Activated T-helper 2 cell treated with anti-CD3 and anti-CD28 coated beads, Interferon-gamma antibody, Interleukin-2, Interleukin-4, amounts not matched to agents 10 μg/mL and 5 μg/mL and 100 μg/mL, durations not matched to agents 14 hours and 24 hours and 36 hours (primary cell): ENCODE measurements at regions not wholly inside any gene's neighbourhood (a gene's known extent, or its start where the extent isn't known, plus 50 kb on each side); places are given as distances from the start of the nearest gene placed in this dataset.

Experiments
- DNase-seq: peaks from one replicate; pipeline ENCODE4 v3.0.0; 2021; ENCODE audit warnings: low spot score
- H3K27ac Mint-ChIP-seq: one replicate; pipeline ENCODE4 v1.8.0; 2021; ENCODE audit warnings: mixed read lengths
- H3K27me3 Mint-ChIP-seq: one replicate; pipeline ENCODE4 v1.8.0; 2021; ENCODE audit warnings: low read depth, mixed read lengths
- H3K36me3 Mint-ChIP-seq: one replicate; pipeline ENCODE4 v1.8.0; 2021; ENCODE audit warnings: low read depth, mixed read lengths
- H3K4me1 Mint-ChIP-seq: one replicate; pipeline ENCODE4 v1.8.0; 2021; ENCODE audit warnings: low read depth, mixed read lengths
- H3K4me3 Mint-ChIP-seq: one replicate; pipeline ENCODE4 v1.8.0; 2021; ENCODE audit warnings: low read depth, mild to moderate bottlenecking, moderate library complexity, mixed read lengths
- H3K9me3 Mint-ChIP-seq: one replicate; pipeline ENCODE4 v1.8.0; 2021; ENCODE audit warnings: mixed read lengths
- intact Hi-C: fragments of 100-400 bp; cut with micrococcal nuclease; formaldehyde crosslinking; loops from one replicate; pipeline ENCODE4 v1.15.1; 2023

- no peaks in the 10 kb centered on the region for H3K27me3 Mint-ChIP-seq
- no peak for DNase-seq
- peaks cover 11% of the 10 kb centered on the region for H3K9me3 Mint-ChIP-seq
- H3K36me3 Mint-ChIP-seq, result no peaks in the 10 kb centered on the region
- intact Hi-C loops, result no loop called here
- no peak overlapping the region for H3K4me3 Mint-ChIP-seq
- no peak overlapping the region for H3K27ac Mint-ChIP-seq
- no peaks in the 10 kb centered on the region for H3K4me1 Mint-ChIP-seq
These were observed 264.4 kb downstream of the HTR1A start for GRCh38 chr5:63697811-63698210.

- Mint-ChIP-seq H3K27me3 (no peaks in the 10 kb centered on the region), H3K9me3 (peaks cover 20% of the 10 kb centered on the region), H3K4me1 (no peaks in the 10 kb centered on the region), H3K36me3 (no peaks in the 10 kb centered on the region), H3K27ac (no peak overlapping the region), H3K4me3 (no peak overlapping the region)
- intact Hi-C loops, result no loop called here
- DNase-seq, result no peak
These were observed 271.7 kb downstream of the HTR1A start for GRCh38 chr5:63690546-63690945.

- no peak overlapping the region for H3K27ac Mint-ChIP-seq
- H3K27me3 Mint-ChIP-seq, result no peaks in the 10 kb centered on the region
- intact Hi-C loops, result no loop called here
- no peak for DNase-seq
- H3K4me1 Mint-ChIP-seq, result no peaks in the 10 kb centered on the region
- peaks cover 15% of the 10 kb centered on the region for H3K9me3 Mint-ChIP-seq
- no peak overlapping the region for H3K4me3 Mint-ChIP-seq
- H3K36me3 Mint-ChIP-seq, result no peaks in the 10 kb centered on the region
These were observed 274.3 kb downstream of the HTR1A start for GRCh38 chr5:63687854-63688516.

GRCh38 chr5:63686938-63687337, 275.3 kb downstream of the HTR1A start:
- Mint-ChIP-seq H3K36me3 (no peaks in the 10 kb centered on the region), H3K4me1 (no peaks in the 10 kb centered on the region), H3K9me3 (peaks cover 4% of the 10 kb centered on the region), H3K27ac (no peak overlapping the region), H3K4me3 (no peak overlapping the region), H3K27me3 (no peaks in the 10 kb centered on the region)
- intact Hi-C loops, result no loop called here
- DNase-seq, result no peak

- H3K27ac Mint-ChIP-seq, result no peak overlapping the region
- no peaks in the 10 kb centered on the region for H3K36me3 Mint-ChIP-seq
- intact Hi-C loops, result no loop called here
- no peaks in the 10 kb centered on the region for H3K4me1 Mint-ChIP-seq
- no peak for DNase-seq
- no peak overlapping the region for H3K4me3 Mint-ChIP-seq
- H3K9me3 Mint-ChIP-seq, result peaks cover 7% of the 10 kb centered on the region
- no peaks in the 10 kb centered on the region for H3K27me3 Mint-ChIP-seq
These were observed 276.1 kb downstream of the HTR1A start for GRCh38 chr5:63686181-63686580.

GRCh38 chr5:63685454-63685853, 276.8 kb downstream of the HTR1A start:
- H3K4me1 Mint-ChIP-seq, result no peaks in the 10 kb centered on the region
- intact Hi-C loops, result no loop called here
- no peak overlapping the region for H3K27ac Mint-ChIP-seq
- DNase-seq, result no peak
- H3K27me3 Mint-ChIP-seq, result no peaks in the 10 kb centered on the region
- no peaks in the 10 kb centered on the region for H3K36me3 Mint-ChIP-seq
- peaks cover 3% of the 10 kb centered on the region for H3K9me3 Mint-ChIP-seq
- no peak overlapping the region for H3K4me3 Mint-ChIP-seq

- H3K36me3 Mint-ChIP-seq, result no peaks in the 10 kb centered on the region
These were observed 287.4 kb downstream of the HTR1A start for GRCh38 chr5:63674881-63675280.

GRCh38 chr5:63655043-63655442, 307.2 kb downstream of the HTR1A start:
- Mint-ChIP-seq H3K9me3 (peaks cover 13% of the 10 kb centered on the region), H3K36me3 (no peaks in the 10 kb centered on the region), H3K4me1 (no peaks in the 10 kb centered on the region), H3K27me3 (no peaks in the 10 kb centered on the region), H3K27ac (no peak overlapping the region), H3K4me3 (no peak overlapping the region)
- intact Hi-C loops, result no loop called here
- no peak for DNase-seq

More at GRCh38 chr5:63674881-63675280, 287.4 kb downstream of the HTR1A start:
- Mint-ChIP-seq H3K27me3 (no peaks in the 10 kb centered on the region), H3K4me1 (no peaks in the 10 kb centered on the region), H3K4me3 (no peak overlapping the region), H3K27ac (no peak overlapping the region), H3K9me3 (peaks cover 33% of the 10 kb centered on the region)
- intact Hi-C loops, result no loop called here
- DNase-seq, result no peak

GRCh38 chr5:63650581-63650980, 311.7 kb downstream of the HTR1A start:
- Mint-ChIP-seq H3K27me3 (no peaks in the 10 kb centered on the region), H3K36me3 (no peaks in the 10 kb centered on the region), H3K4me3 (no peak overlapping the region), H3K27ac (no peak overlapping the region), H3K9me3 (no peaks in the 10 kb centered on the region), H3K4me1 (no peaks in the 10 kb centered on the region)
- intact Hi-C loops, result no loop called here
- no peak for DNase-seq

- no peak for DNase-seq
- intact Hi-C loops, result no loop called here
- Mint-ChIP-seq H3K4me3 (no peak overlapping the region), H3K27ac (no peak overlapping the region), H3K36me3 (no peaks in the 10 kb centered on the region), H3K4me1 (no peaks in the 10 kb centered on the region), H3K9me3 (peaks cover 13% of the 10 kb centered on the region), H3K27me3 (no peaks in the 10 kb centered on the region)
These were observed 313.9 kb downstream of the HTR1A start for GRCh38 chr5:63648376-63648775.

- Mint-ChIP-seq H3K4me1 (no peaks in the 10 kb centered on the region), H3K27me3 (no peaks in the 10 kb centered on the region)
These were observed 332.2 kb downstream of the HTR1A start for GRCh38 chr5:63629951-63630630.

GRCh38 chr5:63613442-63613841, 348.8 kb downstream of the HTR1A start:
- Mint-ChIP-seq H3K9me3 (peaks cover 21% of the 10 kb centered on the region), H3K27me3 (no peaks in the 10 kb centered on the region), H3K4me3 (no peak overlapping the region), H3K4me1 (no peaks in the 10 kb centered on the region), H3K27ac (no peak overlapping the region), H3K36me3 (no peaks in the 10 kb centered on the region)
- no peak for DNase-seq
- intact Hi-C loops, result no loop called here

More at GRCh38 chr5:63629951-63630630, 332.2 kb downstream of the HTR1A start:
- no peak for DNase-seq
- Mint-ChIP-seq H3K4me3 (no peak overlapping the region), H3K9me3 (peaks cover 30% of the 10 kb centered on the region), H3K27ac (no peak overlapping the region), H3K36me3 (no peaks in the 10 kb centered on the region)
- intact Hi-C loops, result no loop called here

GRCh38 chr5:63603996-63604395, 358.2 kb downstream of the HTR1A start:
- Mint-ChIP-seq H3K4me3 (no peak overlapping the region), H3K27ac (no peak overlapping the region), H3K36me3 (no peaks in the 10 kb centered on the region), H3K27me3 (no peaks in the 10 kb centered on the region), H3K4me1 (no peaks in the 10 kb centered on the region), H3K9me3 (peaks cover 40% of the 10 kb centered on the region)
- intact Hi-C loops, result no loop called here
- no peak for DNase-seq
